Neural crest cell (in vitro differentiated cells): ENCODE measurements at regions not wholly inside any gene's neighbourhood (a gene's known extent, or its start where the extent isn't known, plus 50 kb on each side); places are given as distances from the start of the nearest gene placed in this dataset.

Experiments used
- DNase-seq: peaks from one replicate; pipeline ENCODE4 v3.0.0; 2021; ENCODE audit warnings: low read depth, mixed read lengths, low spot score
- H3K27ac Mint-ChIP-seq: one replicate; pipeline ENCODE4 v1.8.0; 2021; ENCODE audit warnings: mild to moderate bottlenecking, mixed read lengths; ENCODE audit not compliant: unreplicated experiment
- H3K27me3 Mint-ChIP-seq: 2 replicates; pipeline ENCODE4 v1.8.0; 2021; ENCODE audit warnings: low read depth, mild to moderate bottlenecking, mixed read lengths
- H3K36me3 Mint-ChIP-seq: 2 replicates; pipeline ENCODE4 v1.8.0; 2021; ENCODE audit warnings: low read depth, mild to moderate bottlenecking, mixed read lengths
- H3K4me1 Mint-ChIP-seq: 2 replicates; pipeline ENCODE4 v1.8.0; 2021; ENCODE audit warnings: mixed read lengths
- H3K4me3 Mint-ChIP-seq: one replicate; pipeline ENCODE4 v1.8.0; 2021; ENCODE audit warnings: mild to moderate bottlenecking, mixed read lengths
- H3K9me3 Mint-ChIP-seq: 2 replicates; pipeline ENCODE4 v1.8.0; 2021; ENCODE audit warnings: mixed read lengths
- CTCF ChIP-seq: fragments of 200-600 bp; sonication (generic); conservative IDR thresholded peaks from 2 replicates; pipeline ENCODE4 v1.5.0; 2021; ENCODE audit warnings: antibody characterized with exemption, mild to moderate bottlenecking

GRCh38 chr2:146265656-146266055 is 1579.2 kb upstream of the ACVR2A start:
- peaks cover 3% of the 10 kb centered on the region for H3K36me3 Mint-ChIP-seq
- peaks cover 3% of the 10 kb centered on the region for H3K9me3 Mint-ChIP-seq
- H3K27ac Mint-ChIP-seq = no peak overlapping the region
- no peak for TF ChIP-seq CTCF
- no peak overlapping the region for H3K4me3 Mint-ChIP-seq
- H3K27me3 Mint-ChIP-seq = no peaks in the 10 kb centered on the region
- H3K4me1 Mint-ChIP-seq = peaks cover 4% of the 10 kb centered on the region
- DNase-seq = no peak

DNA sequence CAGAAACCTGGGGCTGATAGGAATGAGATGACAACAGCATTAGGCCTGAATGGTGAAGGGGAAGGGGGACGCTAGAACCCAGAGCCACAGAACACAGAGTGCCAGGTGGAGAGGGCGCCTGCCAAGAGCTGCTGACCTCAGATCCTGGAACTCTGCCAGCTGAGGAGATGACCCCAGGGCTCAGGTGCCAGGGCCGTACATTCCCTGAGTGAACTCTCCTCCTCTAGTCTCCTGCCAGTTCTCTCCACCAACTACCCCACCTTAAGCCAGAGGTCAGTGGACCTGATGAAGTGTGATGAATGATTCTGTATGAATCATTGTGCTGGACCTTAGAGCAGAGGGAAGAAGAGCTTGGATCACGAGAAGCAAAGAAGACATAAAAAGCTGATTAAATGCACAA is 1582.2 kb upstream of the ACVR2A start:
- no peak overlapping the region for H3K4me3 Mint-ChIP-seq
- no peak for TF ChIP-seq CTCF
- peaks cover 4% of the 10 kb centered on the region for H3K4me1 Mint-ChIP-seq

GRCh38 chr2:146260551-146260950 is 1584.3 kb upstream of the ACVR2A start:
- no peak for TF ChIP-seq CTCF
- Mint-ChIP-seq H3K36me3 (peaks cover 3% of the 10 kb centered on the region), H3K27me3 (no peaks in the 10 kb centered on the region), H3K9me3 (peaks cover 4% of the 10 kb centered on the region), H3K4me1 (peaks cover 4% of the 10 kb centered on the region), H3K4me3 (no peak overlapping the region), H3K27ac (no peak overlapping the region)
- no peak for DNase-seq

More for the DNA sequence above, 1582.2 kb upstream of the ACVR2A start:
- peaks cover 3% of the 10 kb centered on the region for H3K9me3 Mint-ChIP-seq
- no peak for DNase-seq
- H3K27me3 Mint-ChIP-seq = no peaks in the 10 kb centered on the region
- H3K27ac Mint-ChIP-seq = no peak overlapping the region
- H3K36me3 Mint-ChIP-seq = peaks cover 3% of the 10 kb centered on the region

DNA sequence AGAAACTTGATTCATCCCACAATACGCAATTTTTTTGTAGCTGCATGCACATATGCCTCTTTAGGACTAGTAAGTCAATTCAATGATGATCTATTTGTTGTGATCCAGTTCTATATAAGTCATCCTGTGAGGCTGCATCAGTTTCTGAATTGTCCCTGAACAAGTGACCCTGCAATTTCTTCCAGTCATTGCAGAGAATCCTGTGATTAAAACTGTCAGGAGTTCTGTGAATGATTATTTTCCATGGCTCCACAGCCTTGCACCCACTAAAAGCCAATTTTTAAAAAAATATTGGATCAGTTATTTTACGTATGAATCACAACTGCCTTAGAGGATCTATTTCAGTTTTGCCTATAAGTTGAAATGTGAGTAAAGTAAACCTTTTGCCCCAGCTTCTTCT is 1585.0 kb upstream of the ACVR2A start:
- Mint-ChIP-seq H3K36me3 (peaks cover 3% of the 10 kb centered on the region), H3K27ac (no peak overlapping the region), H3K27me3 (no peaks in the 10 kb centered on the region), H3K4me1 (peaks cover 4% of the 10 kb centered on the region), H3K9me3 (peaks cover 7% of the 10 kb centered on the region), H3K4me3 (no peak overlapping the region)
- no peak for TF ChIP-seq CTCF
- DNase-seq = no peak

- no peak overlapping the region for H3K4me3 Mint-ChIP-seq
- no peak for TF ChIP-seq CTCF
Measured at GRCh38 chr2:146258071-146258470, 1586.8 kb upstream of the ACVR2A start.

DNA sequence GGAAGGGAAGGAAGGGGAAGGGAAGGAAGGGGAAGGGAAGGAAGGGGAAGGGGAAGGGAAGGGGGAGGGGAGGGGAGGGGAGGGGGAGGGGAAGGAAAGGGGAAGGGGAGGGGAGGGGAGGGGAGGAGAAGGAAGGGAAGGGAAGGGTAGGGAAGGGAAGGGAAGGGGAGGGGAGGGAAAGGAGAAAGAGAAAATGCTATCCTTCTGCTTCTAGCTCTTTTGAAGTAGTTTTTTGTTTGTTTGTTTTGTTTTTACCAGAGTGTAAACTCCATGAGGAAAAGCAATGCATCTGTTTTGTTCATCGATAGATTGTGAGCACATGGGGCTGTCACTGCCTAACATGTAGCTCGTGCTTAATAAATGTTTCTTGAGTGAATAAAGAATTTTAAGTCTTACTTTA is 1592.7 kb upstream of the ACVR2A start:
- Mint-ChIP-seq H3K27ac (peak overlapping the region; percentile 12), H3K9me3 (peaks cover 3% of the 10 kb centered on the region), H3K36me3 (no peaks in the 10 kb centered on the region), H3K4me1 (no peaks in the 10 kb centered on the region), H3K4me3 (no peak overlapping the region), H3K27me3 (no peaks in the 10 kb centered on the region)
- no peak for TF ChIP-seq CTCF
- DNase-seq = no peak

More at GRCh38 chr2:146258071-146258470, 1586.8 kb upstream of the ACVR2A start:
- H3K4me1 Mint-ChIP-seq = no peaks in the 10 kb centered on the region
- peaks cover 7% of the 10 kb centered on the region for H3K9me3 Mint-ChIP-seq
- peaks cover 3% of the 10 kb centered on the region for H3K36me3 Mint-ChIP-seq
- H3K27me3 Mint-ChIP-seq = no peaks in the 10 kb centered on the region
- H3K27ac Mint-ChIP-seq = no peak overlapping the region
- no peak for DNase-seq
